HL-60 (cell line): ENCODE measurements at regions not wholly inside any gene's neighbourhood (a gene's known extent, or its start where the extent isn't known, plus 50 kb on each side); places are given as distances from the start of the nearest gene placed in this dataset.

Source experiments
- DNase-seq, 2 experiments: peaks; one replicate each; pipeline ENCODE4 v3.0.0-alpha.2; 2010 to 2020; ENCODE audit warnings: low read depth in 1 of 2, low spot score in 1 of 2
- H3K27ac ChIP-seq: fragments of 250-450 bp; sonication (Bioruptor Pico); replicated peaks from 2 replicates; pipeline ENCODE4 v1.5.1; 2020; ENCODE audit warnings: mild to moderate bottlenecking, moderate library complexity
- H3K27me3 ChIP-seq: fragments of 250-450 bp; sonication (Bioruptor Pico); 2 replicates; pipeline ENCODE4 v1.5.1; 2021; ENCODE audit warnings: mild to moderate bottlenecking, moderate library complexity; ENCODE audit not compliant: insufficient read depth, poor library complexity, severe bottlenecking
- H3K4me3 ChIP-seq: replicated peaks from 2 replicates; pipeline ENCODE4 v1.5.1; 2011; ENCODE audit warnings: mild to moderate bottlenecking, control low read depth, low read length; ENCODE audit not compliant: insufficient read depth
- CTCF ChIP-seq: IDR thresholded peaks from one replicate; pipeline ENCODE4 v1.5.1; 2011; ENCODE audit warnings: low read length, control low read depth, inconsistent platforms; ENCODE audit not compliant: insufficient read depth
- GABPA ChIP-seq: IDR thresholded peaks from 2 replicates; pipeline ENCODE4 v1.6.1; 2012; ENCODE audit warnings: low read depth
- POLR2AphosphoS5 ChIP-seq: IDR thresholded peaks from 2 replicates; pipeline ENCODE4 v1.6.1; 2012; ENCODE audit warnings: low read depth
- REST ChIP-seq: IDR thresholded peaks from 2 replicates; pipeline ENCODE4 v1.6.1; 2012; ENCODE audit warnings: low read depth; ENCODE audit not compliant: insufficient replicate concordance
- SPI1 ChIP-seq: IDR thresholded peaks from 2 replicates; pipeline ENCODE4 v1.6.1; 2012; ENCODE audit warnings: low read depth, mild to moderate bottlenecking, borderline replicate concordance

- Histone ChIP-seq H3K4me3 (no peak overlapping the region), H3K27ac (no peak overlapping the region), H3K27me3 (no peaks in the 10 kb centered on the region)
- TF ChIP-seq POLR2AphosphoS5 = no peak
- no peak for TF ChIP-seq SPI1
- TF ChIP-seq GABPA = no peak
- no peak for TF ChIP-seq REST
- no peak for TF ChIP-seq CTCF
- DNase-seq = no peak
Observed at GRCh38 chr5:121399879-121400278, 451.8 kb upstream of the FTMT start.

- Histone ChIP-seq H3K4me3 (no peak overlapping the region), H3K27me3 (no peaks in the 10 kb centered on the region), H3K27ac (no peak overlapping the region)
- TF ChIP-seq CTCF = no peak
- no peak for TF ChIP-seq POLR2AphosphoS5
- no peak for TF ChIP-seq SPI1
- no peak for TF ChIP-seq REST
- no peak for DNase-seq
Observed at GRCh38 chr5:121408778-121409177, 442.9 kb upstream of the FTMT start.

- no peak overlapping the region for H3K27ac ChIP-seq
- TF ChIP-seq POLR2AphosphoS5 (no peak), CTCF (no peak), GABPA (no peak)
- no peak for DNase-seq
- H3K4me3 ChIP-seq = no peak overlapping the region
- H3K27me3 ChIP-seq = no peaks in the 10 kb centered on the region
Observed at GRCh38 chr5:121415270-121415669, 436.4 kb upstream of the FTMT start.

GRCh38 chr5:121421646-121422045 is 430.0 kb upstream of the FTMT start:
- no peak overlapping the region for H3K27ac ChIP-seq
- no peak for DNase-seq
- H3K27me3 ChIP-seq = no peaks in the 10 kb centered on the region
- no peak for TF ChIP-seq SPI1
- H3K4me3 ChIP-seq = no peak overlapping the region
